ENCODE measurements at regions not wholly inside any gene's neighbourhood (a gene's known extent, or its start where the extent isn't known, plus 50 kb on each side); places are given as distances from the start of the nearest gene placed in this dataset.

DNA sequence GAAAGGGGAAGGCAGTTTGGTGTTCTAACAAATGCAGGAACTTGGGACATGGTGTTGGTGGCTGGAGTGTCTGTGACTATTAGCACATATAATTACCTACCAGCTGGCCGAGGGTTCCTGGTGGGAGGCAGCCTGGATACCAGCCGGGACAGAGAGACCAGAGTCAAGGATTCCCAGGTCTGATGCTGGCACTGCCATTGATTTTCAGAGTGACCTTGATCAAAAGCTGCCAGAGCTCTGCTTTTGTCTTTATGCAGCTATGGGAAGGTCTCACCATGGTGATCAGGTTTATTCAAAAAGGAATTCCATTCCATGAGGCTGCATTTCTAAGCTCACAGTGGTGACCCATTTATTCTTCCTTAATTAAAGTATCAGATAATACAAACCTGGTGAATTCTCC, 101.0 kb upstream of the PWP1 start:
- Mint-ChIP-seq H3K4me1 (ENCODE audit: low read depth) (no peaks in the 10 kb centered on the region), H3K9me3 (peaks cover 15% of the 10 kb centered on the region; the same call in 1 of the 2 replicates), H3K27ac (no peak overlapping the region), H3K4me3 (no peak overlapping the region), H3K36me3 (ENCODE audit: low read depth) (no peaks in the 10 kb centered on the region), H3K27me3 (ENCODE audit: insufficient read depth) (no peaks in the 10 kb centered on the region; the same call in none of the 2 replicates)
- TF ChIP-seq, protein P1, sequence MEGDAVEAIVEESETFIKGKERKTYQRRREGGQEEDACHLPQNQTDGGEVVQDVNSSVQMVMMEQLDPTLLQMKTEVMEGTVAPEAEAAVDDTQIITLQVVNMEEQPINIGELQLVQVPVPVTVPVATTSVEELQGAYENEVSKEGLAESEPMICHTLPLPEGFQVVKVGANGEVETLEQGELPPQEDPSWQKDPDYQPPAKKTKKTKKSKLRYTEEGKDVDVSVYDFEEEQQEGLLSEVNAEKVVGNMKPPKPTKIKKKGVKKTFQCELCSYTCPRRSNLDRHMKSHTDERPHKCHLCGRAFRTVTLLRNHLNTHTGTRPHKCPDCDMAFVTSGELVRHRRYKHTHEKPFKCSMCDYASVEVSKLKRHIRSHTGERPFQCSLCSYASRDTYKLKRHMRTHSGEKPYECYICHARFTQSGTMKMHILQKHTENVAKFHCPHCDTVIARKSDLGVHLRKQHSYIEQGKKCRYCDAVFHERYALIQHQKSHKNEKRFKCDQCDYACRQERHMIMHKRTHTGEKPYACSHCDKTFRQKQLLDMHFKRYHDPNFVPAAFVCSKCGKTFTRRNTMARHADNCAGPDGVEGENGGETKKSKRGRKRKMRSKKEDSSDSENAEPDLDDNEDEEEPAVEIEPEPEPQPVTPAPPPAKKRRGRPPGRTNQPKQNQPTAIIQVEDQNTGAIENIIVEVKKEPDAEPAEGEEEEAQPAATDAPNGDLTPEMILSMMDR (IDR thresholded peaks at IDR 0.05), result no peak
- DNase-seq, result no peak

DNA sequence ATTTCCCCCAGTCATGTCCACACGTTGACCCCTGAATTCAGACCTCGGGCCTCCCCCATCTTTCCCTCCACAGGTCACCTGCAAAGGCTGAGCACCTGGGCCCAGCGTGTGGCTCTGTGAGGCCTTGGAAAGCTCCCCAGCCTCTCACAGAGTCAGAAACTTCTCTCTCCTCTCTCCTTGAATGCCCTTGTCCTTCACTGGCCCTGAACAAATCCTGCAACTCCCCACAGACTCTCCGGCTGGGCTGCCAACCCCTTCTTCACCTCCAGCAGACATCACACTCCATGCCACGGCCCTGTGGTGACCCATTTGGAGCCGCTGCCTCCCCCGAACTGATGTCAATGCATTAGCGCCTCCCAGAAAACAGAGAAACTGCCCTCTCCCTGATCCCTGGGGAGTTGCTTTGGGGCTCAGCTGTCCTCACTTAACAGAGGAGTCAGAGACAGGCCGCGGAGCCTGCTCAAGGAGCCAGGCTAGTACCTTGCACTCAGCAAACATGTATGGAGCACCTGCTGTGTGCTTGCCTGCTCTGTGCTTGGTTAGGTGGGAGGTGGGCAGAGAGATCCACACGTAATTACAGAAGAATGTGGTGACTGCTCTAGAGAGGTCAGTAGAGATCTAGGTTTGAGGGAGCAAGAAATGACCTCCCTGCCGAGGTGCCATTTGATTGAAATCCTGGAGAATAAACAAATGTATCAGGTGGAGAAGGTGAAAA, 99.2 kb upstream of the PWP1 start:
- Mint-ChIP-seq H3K27me3 (ENCODE audit: insufficient read depth) (no peaks in the 10 kb centered on the region; the same call in none of the 2 replicates), H3K9me3 (peaks cover 20% of the 10 kb centered on the region), H3K27ac (no peak overlapping the region), H3K36me3 (ENCODE audit: low read depth) (no peaks in the 10 kb centered on the region), H3K4me1 (ENCODE audit: low read depth) (no peaks in the 10 kb centered on the region), H3K4me3 (no peak overlapping the region)
- TF ChIP-seq, protein P1 (IDR thresholded peaks at IDR 0.05), result no peak
- no peak for DNase-seq

DNA sequence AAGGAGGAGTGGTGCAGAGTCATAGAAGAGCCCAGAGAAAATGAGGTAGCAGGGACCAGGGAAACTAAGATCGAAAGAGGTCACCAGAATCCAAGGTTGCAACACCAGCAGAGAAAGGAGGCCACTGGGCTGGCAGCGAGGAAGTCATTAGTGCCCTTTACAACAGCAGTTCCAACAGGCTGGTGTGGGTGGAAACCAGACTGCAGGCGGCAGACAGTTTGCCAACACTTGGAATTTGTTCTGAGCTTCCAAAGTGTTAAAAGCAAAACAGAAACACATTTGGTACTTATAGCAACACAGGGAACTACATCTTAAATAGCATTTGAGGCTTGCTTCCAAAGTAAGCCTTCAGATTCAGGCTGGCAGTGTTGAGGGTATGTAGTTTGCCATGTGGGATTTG, 95.2 kb upstream of the PWP1 start:
- Mint-ChIP-seq H3K4me1 (ENCODE audit: low read depth) (no peaks in the 10 kb centered on the region), H3K9me3 (peaks cover 25% of the 10 kb centered on the region), H3K27ac (no peak overlapping the region), H3K36me3 (ENCODE audit: low read depth) (no peaks in the 10 kb centered on the region), H3K4me3 (no peak overlapping the region), H3K27me3 (ENCODE audit: insufficient read depth) (no peaks in the 10 kb centered on the region; the same call in 1 of the 2 replicates)
- TF ChIP-seq, protein P1 (IDR thresholded peaks at IDR 0.05), result no peak
- DNase-seq, result no peak

DNA sequence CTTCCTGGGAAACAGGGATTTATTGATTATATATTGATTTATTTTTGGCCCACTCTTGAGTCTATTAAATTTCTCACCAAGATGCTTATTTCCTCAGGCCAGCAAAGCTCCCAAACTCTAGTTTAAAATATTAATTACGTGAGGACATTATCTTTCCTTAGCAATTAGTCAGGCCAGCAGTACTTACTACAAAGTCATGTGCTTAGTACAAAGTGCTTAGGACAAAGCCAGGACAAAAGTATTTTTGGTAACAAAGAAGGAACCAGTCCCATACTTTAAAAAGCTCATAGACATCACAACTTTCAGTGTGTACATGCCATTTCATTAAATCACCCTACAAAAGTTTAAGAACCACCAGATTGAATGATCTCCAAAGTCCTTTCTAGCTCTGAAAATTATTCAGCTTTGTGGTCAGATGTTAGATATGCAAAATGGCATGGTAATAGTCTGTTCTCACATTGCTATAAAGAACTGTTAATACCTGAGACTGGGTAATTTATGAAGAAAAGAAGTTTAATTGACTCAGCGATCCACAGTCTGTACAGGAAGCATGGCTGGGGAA, 94.7 kb upstream of the PWP1 start:
- no peak for DNase-seq

DNA sequence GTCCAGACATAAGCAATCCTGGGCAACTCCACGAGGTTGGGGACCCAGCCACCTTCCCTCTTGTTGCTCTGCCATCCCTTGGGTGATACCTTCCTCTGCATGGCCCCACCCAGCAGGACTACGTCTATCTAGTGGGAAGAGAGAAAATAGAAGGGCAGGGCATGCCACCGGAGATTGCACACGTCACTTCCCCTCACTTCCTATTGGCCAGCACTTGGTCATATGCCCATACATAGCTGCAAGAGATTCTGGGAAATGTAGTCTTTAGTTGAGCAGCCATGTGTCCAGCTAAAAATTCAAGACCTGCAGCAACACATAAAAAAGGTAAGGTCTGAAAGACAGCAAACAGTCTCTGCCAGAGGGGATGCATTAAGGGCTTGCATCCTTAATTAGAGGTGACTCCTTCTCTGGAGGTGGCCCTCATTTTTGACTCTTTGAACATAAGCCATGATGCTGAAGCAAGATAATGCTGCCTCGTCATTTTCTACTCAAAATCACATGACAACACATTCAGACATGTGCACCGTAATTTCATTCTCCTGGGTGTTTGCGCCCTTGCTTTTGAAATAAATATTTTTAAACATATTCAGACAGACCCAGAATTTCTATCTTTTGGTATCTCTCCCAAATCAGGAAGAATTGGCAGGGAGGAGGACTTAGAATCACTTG, 91.8 kb upstream of the PWP1 start:
- Mint-ChIP-seq H3K36me3 (ENCODE audit: low read depth) (no peaks in the 10 kb centered on the region), H3K4me3 (no peak overlapping the region), H3K27ac (no peak overlapping the region), H3K27me3 (ENCODE audit: insufficient read depth) (no peaks in the 10 kb centered on the region), H3K9me3 (peaks cover 14% of the 10 kb centered on the region), H3K4me1 (ENCODE audit: low read depth) (no peaks in the 10 kb centered on the region)
- DNase-seq, result no peak
- TF ChIP-seq, protein P1 (IDR thresholded peaks at IDR 0.05), result no peak

More for the DNA sequence above, 94.7 kb upstream of the PWP1 start:
- Mint-ChIP-seq H3K9me3 (peaks cover 25% of the 10 kb centered on the region), H3K27ac (no peak overlapping the region), H3K36me3 (ENCODE audit: low read depth) (no peaks in the 10 kb centered on the region), H3K27me3 (ENCODE audit: insufficient read depth) (no peaks in the 10 kb centered on the region; the same call in 1 of the 2 replicates), H3K4me1 (ENCODE audit: low read depth) (no peaks in the 10 kb centered on the region), H3K4me3 (no peak overlapping the region)
- TF ChIP-seq, protein P1 (IDR thresholded peaks at IDR 0.05), result no peak
